ENCODE measurements at regions not wholly inside any gene's neighbourhood (a gene's known extent, or its start where the extent isn't known, plus 50 kb on each side); places are given as distances from the start of the nearest gene placed in this dataset.

GRCh38 chr4:144402999-144403398, 243.0 kb upstream of the HHIP start:
- Histone ChIP-seq H3K9ac (replicated peaks in 1 of 4; ENCODE audit: extremely low read depth in 1 of 4, low read depth in 3 of 4, low read length in 3 of 4) (no peak overlapping the region), H3K4me2 (ENCODE audit: insufficient read depth in 1 of 2, low read depth in 2 of 2, low read length in 2 of 2) (no peak overlapping the region), H3K4me3 (ENCODE audit: extremely low read depth in 1 of 4, insufficient read depth in 2 of 4, low read depth in 3 of 4, low read length in 4 of 4) (no peak overlapping the region), H2BK15ac (ENCODE audit: low read length) (no peak overlapping the region), H3K79me1 (ENCODE audit: low read depth, low read length) (no peaks in the 10 kb centered on the region), H3K23me2 (ENCODE audit: low read depth, low read length) (peaks cover 1% of the 10 kb centered on the region; the same call in 1 of the 2 replicates), H2BK20ac (ENCODE audit: low read length) (no peak overlapping the region), H2BK12ac (ENCODE audit: low read depth, low read length) (no peak overlapping the region), H2BK5ac (ENCODE audit: low read depth, low read length) (no peak overlapping the region), H2AFZ (ENCODE audit: low read length) (no peak overlapping the region), H3K4me1 (replicated peaks in 1 of 4; ENCODE audit: control insufficient read depth in 3 of 4, insufficient read depth in 4 of 4, low read length in 3 of 4) (no peaks in the 10 kb centered on the region), H2BK120ac (replicated peaks; ENCODE audit: low read depth, low read length) (no peak overlapping the region), H3K56ac (replicated peaks; ENCODE audit: insufficient read length, low read depth, low read length) (no peak overlapping the region), H4K8ac (ENCODE audit: extremely low read depth, insufficient read depth, low read length) (no peak overlapping the region), H2AK5ac (ENCODE audit: low read depth, low read length) (no peak overlapping the region), H4K5ac (ENCODE audit: insufficient read length, low read depth, low read length) (no peak overlapping the region), H3K23ac (ENCODE audit: insufficient read length) (no peak overlapping the region), H3K36me3 (ENCODE audit: control insufficient read depth in 2 of 4, insufficient read depth in 4 of 4, low read length in 3 of 4) (no peaks in the 10 kb centered on the region), H3K18ac (ENCODE audit: extremely low read depth, low read length) (no peak overlapping the region), H4K91ac (replicated peaks; ENCODE audit: insufficient read length, low read length) (no peak overlapping the region), H3K27ac (ENCODE audit: low read depth, low read length) (no peak overlapping the region), H4K20me1 (replicated peaks in 1 of 2; ENCODE audit: control insufficient read depth in 1 of 2, insufficient read depth in 2 of 2, low read length in 2 of 2) (no peaks in the 10 kb centered on the region), H3K9me3 (ENCODE audit: insufficient read depth in 2 of 2, low read depth in 1 of 2, low read length in 1 of 2) (no peaks in the 10 kb centered on the region), H3K27me3 (replicated peaks in 1 of 4; ENCODE audit: control insufficient read depth in 3 of 4, extremely low read depth in 1 of 4, insufficient read depth in 3 of 4, low read length in 3 of 4) (no peaks in the 10 kb centered on the region), H3K79me2 (ENCODE audit: control insufficient read depth in 1 of 2, insufficient read depth in 2 of 2, low read length in 2 of 2) (no peaks in the 10 kb centered on the region), H3K14ac (ENCODE audit: insufficient read length) (no peak overlapping the region), H3K4ac (replicated peaks; ENCODE audit: insufficient read length, low read depth, low read length) (no peak overlapping the region)
- no peak for FAIRE-seq
- CTCF ChIA-PET (ENCODE audit: partially characterized antibody): interaction anchor here (0.9 kb wide), 1 partner anchor 12 kb away, joined by 3 read pairs; no protein-coding TSS in a partner anchor
- DNase-seq (ENCODE audit: low read depth in 1 of 2, low spot score in 2 of 2): no peak
- WGBS, 2 experiments (ENCODE audit: extremely low coverage in 1 of 2, insufficient coverage in 1 of 2, insufficient read length in 1 of 2, insufficient replicate concordance in 2 of 2, low coverage in 1 of 2, low lambda C conversion rate in 2 of 2, missing lambda C conversion rate in 1 of 2): 100% methylated on average over 1 of the region's 1 CpG; no CpG with 5 or more reads in 1 of the 2 experiments
- POLR2A ChIA-PET (ENCODE audit: partially characterized antibody): no interaction called here
- TF ChIP-seq CEBPB (IDR thresholded peaks at IDR 0.05; ENCODE audit: low read depth, low read length): no peak
- no peak for TF ChIP-seq E2F6 (IDR thresholded peaks at IDR 0.05)
- no peak for TF ChIP-seq KDM1A (IDR thresholded peaks at IDR 0.05; ENCODE audit: borderline replicate concordance, low read length)
- TF ChIP-seq CREB1 (IDR thresholded peaks at IDR 0.05): no peak
- TF ChIP-seq ATF2 (IDR thresholded peaks at IDR 0.05; ENCODE audit: low read length): no peak
- TF ChIP-seq BRCA1 (IDR thresholded peaks at IDR 0.05; ENCODE audit: low read depth, low read length): no peak
- TF ChIP-seq RAD21 (IDR thresholded peaks at IDR 0.05 in 1 of 2, conservative IDR thresholded peaks at IDR 0.05 in 1 of 2; ENCODE audit: low read depth in 2 of 2, low read length in 2 of 2): no peak
- TF ChIP-seq EZH2 (IDR thresholded peaks at IDR 0.05; ENCODE audit: low read depth, low read length, severe bottlenecking): no peak
- TF ChIP-seq BACH1 (IDR thresholded peaks at IDR 0.05; ENCODE audit: low read length): no peak
- TF ChIP-seq SP2 (IDR thresholded peaks at IDR 0.05; ENCODE audit: low read length): no peak
- no peak for TF ChIP-seq HDAC2 (IDR thresholded peaks at IDR 0.05; ENCODE audit: borderline replicate concordance in 1 of 2, low read depth in 2 of 2, low read length in 2 of 2)
- TF ChIP-seq JUND (IDR thresholded peaks at IDR 0.05; ENCODE audit: low read length): no peak
- no peak for TF ChIP-seq SUZ12 (IDR thresholded peaks at IDR 0.05; ENCODE audit: low read length)

Data from H1 (cell line).